G401.6 (cell line): ENCODE measurements at regions not wholly inside any gene's neighbourhood (a gene's known extent, or its start where the extent isn't known, plus 50 kb on each side); places are given as distances from the start of the nearest gene placed in this dataset.
"Not testable (repeated sequence)": the region's sequence is repeated elsewhere in the genome, so short reads cannot be mapped to it uniquely, and the experiment has no call there.

Experiments
- FAIRE-seq: peaks from 2 replicates; lab custom pipeline; 2012; peaks lifted over from hg19 to GRCh38; lab: Jason Lieb, UNC

- no peak for FAIRE-seq
Observed at GRCh38 chr4:29310252-29310651, 1409.9 kb upstream of the PCDH7 start.

DNA sequence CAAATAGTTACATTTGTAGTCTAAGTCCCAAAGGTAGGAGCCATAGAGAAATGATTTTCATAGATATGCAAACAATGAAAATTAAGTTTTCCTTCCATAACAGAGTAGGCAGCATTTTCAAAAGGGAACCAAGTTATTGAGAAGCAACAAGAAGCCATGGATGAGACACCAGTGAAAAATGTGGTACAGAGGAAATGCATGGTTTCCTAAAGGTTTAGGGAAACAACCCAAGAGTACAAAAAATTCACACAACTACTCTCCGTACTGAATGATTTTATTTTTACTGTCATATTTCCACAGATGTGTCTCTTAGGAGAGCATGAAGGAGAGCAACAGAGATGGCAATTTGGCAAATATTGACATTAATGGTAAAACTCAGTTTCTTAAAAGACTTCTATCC is 1408.9 kb upstream of the PCDH7 start:
- no peak for FAIRE-seq

- no peak for FAIRE-seq
Observed at GRCh38 chr4:29319663-29320340, 1400.4 kb upstream of the PCDH7 start.

- FAIRE-seq: no peak
Observed at GRCh38 chr4:29320947-29321620, 1399.1 kb upstream of the PCDH7 start.

- no peak for FAIRE-seq
Observed at GRCh38 chr4:29326004-29326403, 1394.2 kb upstream of the PCDH7 start.

DNA sequence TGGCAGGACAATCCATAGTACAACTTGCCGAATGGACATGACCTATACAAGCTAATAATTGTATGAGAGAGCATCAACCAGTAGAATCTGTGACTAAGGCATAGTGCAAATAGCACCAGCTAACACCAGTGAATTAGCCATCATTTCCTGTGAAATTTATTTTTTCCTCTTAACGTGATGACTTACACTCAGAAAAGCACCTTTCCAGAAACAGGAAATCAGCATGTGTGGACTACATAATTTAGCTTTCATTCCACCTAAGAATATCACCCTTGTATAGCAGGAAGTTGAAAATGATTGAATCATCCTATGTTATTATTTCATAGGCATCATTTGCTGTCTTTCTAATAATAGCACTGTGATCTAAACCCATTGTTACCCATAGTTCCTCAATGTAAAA is 1393.4 kb upstream of the PCDH7 start:
- no peak for FAIRE-seq

DNA sequence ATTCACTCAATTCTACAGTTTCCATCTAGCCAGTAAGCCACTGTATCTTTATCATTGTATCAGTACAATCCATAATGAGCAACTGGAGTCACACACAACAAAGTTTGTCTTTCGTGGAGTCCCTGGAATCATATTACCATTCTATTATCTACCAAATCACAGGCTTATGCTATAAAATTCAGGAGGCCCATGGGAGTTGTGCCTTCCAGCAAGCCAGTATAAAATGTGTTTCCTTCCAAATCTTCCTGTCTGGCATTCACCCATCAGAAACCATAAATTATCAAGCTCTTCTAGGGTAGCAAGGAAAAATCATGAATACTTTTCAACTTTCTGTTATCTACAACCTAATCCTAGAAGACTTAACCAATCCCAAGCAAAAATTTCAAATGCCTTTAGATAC is 1383.3 kb upstream of the PCDH7 start:
- no peak for FAIRE-seq

DNA sequence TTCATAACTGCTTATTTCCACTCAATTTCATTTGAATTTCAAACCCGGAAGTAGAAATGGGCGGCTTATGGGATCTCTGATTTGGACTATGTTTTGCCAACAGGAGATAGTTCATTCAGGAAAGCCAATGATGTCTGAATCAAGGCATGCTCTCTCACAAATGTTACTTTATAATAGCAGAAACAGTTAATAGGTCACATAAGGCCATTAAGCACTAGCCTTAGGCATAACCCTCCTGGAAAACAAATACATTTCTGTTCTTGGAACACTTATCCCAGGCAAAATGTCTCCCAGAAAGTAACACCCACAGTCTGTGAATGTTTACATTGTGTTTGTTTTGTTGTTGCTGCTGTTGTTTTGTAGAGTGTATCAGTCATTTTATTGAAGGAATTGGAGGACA is 1347.2 kb upstream of the PCDH7 start:
- no peak for FAIRE-seq

GRCh38 chr4:29375716-29376115 is 1344.5 kb upstream of the PCDH7 start:
- no peak for FAIRE-seq

DNA sequence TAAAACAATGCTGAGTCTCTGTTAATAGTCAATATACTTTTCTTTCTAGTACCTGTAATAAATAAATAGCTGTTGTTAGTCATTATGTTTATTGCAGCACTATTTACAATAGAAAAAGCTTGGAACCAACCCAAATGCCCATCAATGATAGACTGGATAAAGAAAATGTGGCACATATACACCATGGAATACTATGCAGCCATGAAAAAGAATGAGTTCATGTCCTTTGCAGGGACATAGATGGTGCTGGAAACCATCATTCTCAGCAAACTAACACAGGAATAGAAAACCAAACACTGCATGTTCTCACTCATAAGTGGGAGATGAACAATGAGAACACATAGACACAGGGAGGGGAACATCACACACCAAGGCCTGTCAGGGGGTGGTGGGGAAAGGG is 1341.9 kb upstream of the PCDH7 start:
- not testable (repeated sequence) for FAIRE-seq

- no peak for FAIRE-seq
Observed at GRCh38 chr4:29390921-29391320, 1329.2 kb upstream of the PCDH7 start.

DNA sequence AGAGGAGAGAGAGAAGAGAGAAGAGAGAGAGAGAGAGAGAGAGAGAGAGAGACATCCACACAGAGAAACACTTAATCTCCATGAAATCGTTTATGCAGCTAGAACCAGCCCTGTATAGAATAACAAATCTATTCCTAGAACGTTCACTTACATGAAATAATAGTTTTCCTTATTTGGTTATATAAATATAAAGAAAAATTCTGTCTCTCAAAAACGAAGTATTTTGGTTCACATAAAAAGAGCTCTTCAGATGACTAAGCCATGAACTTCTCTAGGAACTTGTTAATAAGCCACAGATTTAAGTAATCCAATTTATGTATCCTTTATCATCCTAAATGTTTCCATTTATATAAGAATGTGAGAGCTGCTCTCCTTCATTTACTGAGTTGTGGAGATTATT is 1315.1 kb upstream of the PCDH7 start:
- FAIRE-seq: no peak

DNA sequence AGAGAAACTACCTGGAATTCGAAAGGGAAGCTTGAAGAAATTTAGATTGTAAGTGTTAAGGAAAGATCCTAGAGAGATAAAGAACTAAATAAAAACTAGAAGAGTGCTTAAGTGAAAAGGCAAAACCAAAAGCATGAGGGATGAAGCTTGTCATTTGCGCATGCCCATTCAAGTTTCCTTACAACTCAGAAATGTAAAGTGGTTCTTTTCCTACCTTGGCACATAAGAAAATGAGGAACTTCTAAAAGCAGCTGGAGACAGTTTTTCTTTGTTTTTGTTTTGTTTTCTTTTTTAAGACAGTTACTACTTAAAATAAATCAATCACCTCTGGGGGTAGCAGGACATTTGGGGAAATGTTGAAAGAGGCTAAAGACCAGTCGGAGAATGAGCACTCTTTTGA is 1304.4 kb upstream of the PCDH7 start:
- no peak for FAIRE-seq

GRCh38 chr4:29423836-29424721 is 1296.1 kb upstream of the PCDH7 start:
- no peak for FAIRE-seq

- FAIRE-seq: no peak
Observed at GRCh38 chr4:29453303-29453820, 1266.8 kb upstream of the PCDH7 start.

DNA sequence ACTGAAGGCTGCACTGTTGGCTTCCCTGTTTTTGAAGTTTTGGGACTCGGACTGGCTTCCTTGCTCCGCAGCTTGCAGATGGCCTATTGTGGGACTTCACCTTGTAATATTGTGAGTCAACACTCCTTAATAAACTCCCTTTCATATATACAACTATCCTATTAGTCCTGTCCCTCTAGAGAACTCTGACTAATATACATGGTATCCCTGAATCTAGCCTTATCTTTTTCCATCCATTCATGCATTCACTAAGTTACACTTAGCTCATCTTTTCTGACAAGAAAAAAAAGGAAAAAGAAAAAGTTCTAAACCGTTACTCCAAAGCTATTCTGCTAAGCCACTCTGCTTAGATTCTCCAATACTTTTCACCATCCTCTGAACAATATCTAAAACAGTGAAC is 1260.2 kb upstream of the PCDH7 start:
- FAIRE-seq: no peak

DNA sequence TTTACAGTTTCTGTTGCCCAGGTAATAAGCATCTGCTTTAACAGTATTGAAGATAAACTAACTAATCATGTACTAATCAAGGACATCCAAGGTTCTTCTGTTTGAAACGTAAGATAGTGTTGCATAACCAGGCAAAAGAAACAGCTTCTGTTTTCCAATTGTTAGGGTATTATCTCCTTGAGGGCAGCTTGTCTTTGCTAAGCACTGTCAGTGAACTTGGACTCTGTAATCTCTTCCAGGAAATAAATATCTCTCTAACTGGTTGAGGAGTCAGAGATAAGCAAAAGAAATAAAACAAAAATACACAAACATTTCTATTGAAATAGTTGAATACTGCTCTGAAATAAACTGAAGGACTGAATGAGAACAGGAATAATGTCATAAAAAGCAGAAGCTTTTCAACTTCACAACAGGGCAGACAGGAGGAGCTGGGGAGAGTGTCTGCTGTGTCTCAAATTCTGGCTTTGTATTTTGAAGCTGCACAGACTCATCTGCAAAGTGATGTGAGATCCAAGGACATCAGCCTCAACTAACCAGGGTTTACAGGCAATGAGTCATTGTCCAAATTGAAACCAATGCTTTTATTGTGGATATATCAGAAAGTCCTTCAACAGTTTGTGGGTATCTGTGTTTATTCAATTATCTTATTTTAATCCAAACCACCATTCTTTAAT is 1253.0 kb upstream of the PCDH7 start:
- no peak for FAIRE-seq
